ENCODE measurements at regions not wholly inside any gene's neighbourhood (a gene's known extent, or its start where the extent isn't known, plus 50 kb on each side); places are given as distances from the start of the nearest gene placed in this dataset.

GRCh38 chr13:111564606-111565005, 244.2 kb downstream of the TEX29 start:
- no peak for TF ChIP-seq CTCF (IDR thresholded peaks at IDR 0.05)
- no peak for TF ChIP-seq POLR2A (IDR thresholded peaks at IDR 0.05)
